OCI-LY1 (cell line): ENCODE measurements at regions not wholly inside any gene's neighbourhood (a gene's known extent, or its start where the extent isn't known, plus 50 kb on each side); places are given as distances from the start of the nearest gene placed in this dataset.

Source experiments
- EZH2 ChIP-seq: fragments of 200-600 bp; sonication (generic), shearing (Covaris generic); IDR thresholded peaks from 2 replicates; pipeline ENCODE4 v1.8.0; 2017; ENCODE audit warnings: borderline replicate concordance, mixed run types, mild to moderate bottlenecking, antibody characterized with exemption, low read length, moderate library complexity, mixed read lengths
- TF ChIP-seq, protein P1 (sequence below): fragments of 200-600 bp; sonication (generic), shearing (Covaris generic); IDR thresholded peaks from 2 replicates; pipeline ENCODE4 v1.5.1; 2017; ENCODE audit warnings: mild to moderate bottlenecking, antibody characterized with exemption, low read length, moderate library complexity, mixed read lengths

DNA sequence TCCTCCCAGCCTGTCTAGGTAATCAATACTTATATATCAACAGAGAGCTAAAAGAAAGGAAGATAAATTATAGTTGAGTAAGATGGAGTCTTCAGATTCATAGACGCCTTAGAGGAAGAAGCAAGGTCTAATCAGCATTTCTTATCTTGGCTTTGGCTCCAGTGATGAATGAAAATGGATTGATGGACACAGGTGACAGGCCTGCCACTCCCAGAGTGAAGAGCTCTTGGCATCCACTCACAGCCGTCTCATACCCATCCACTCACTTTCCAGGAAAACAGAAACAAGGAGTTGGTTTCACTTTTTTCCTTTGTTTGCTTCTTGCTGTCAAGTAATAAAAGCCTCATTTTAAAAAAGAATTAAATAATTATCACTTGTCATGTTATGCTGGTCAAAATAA lies 168.2 kb downstream of the MFSD1 start:
- TF ChIP-seq, protein P1, sequence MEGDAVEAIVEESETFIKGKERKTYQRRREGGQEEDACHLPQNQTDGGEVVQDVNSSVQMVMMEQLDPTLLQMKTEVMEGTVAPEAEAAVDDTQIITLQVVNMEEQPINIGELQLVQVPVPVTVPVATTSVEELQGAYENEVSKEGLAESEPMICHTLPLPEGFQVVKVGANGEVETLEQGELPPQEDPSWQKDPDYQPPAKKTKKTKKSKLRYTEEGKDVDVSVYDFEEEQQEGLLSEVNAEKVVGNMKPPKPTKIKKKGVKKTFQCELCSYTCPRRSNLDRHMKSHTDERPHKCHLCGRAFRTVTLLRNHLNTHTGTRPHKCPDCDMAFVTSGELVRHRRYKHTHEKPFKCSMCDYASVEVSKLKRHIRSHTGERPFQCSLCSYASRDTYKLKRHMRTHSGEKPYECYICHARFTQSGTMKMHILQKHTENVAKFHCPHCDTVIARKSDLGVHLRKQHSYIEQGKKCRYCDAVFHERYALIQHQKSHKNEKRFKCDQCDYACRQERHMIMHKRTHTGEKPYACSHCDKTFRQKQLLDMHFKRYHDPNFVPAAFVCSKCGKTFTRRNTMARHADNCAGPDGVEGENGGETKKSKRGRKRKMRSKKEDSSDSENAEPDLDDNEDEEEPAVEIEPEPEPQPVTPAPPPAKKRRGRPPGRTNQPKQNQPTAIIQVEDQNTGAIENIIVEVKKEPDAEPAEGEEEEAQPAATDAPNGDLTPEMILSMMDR: no peak
- TF ChIP-seq EZH2: no peak
